ENCODE measurements at regions not wholly inside any gene's neighbourhood (a gene's known extent, or its start where the extent isn't known, plus 50 kb on each side); places are given as distances from the start of the nearest gene placed in this dataset.

DNA sequence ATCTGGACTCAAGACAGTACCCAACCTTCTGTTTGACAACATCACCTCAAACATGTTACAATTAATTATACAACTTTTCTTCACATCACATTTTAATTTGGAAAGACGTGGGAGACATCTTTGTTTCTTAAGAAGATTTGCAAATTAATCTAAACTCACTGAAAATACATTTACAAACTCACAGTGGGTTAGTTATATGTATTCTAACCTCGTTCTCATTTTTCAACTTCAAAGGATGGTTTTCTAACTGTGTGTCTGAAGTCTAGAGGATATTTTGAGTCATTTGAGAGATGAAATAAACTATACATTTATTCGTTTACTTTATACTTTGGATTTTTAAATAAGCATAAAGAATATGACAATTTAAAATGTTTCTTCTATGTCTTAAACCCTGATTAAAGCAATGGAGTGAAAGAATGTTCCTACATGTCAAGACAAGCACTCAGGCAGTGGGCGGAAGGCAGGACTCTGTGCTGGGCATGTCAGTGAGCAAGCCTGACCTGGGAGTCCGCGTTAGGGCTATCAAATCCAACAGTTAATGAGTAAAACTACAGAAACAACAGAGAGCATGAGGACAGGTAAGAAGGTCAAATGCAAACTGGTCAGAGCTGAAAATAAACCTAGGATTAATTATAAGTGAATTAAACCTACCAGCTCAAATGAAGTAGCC, 76.5 kb upstream of the CTTNBP2NL start:
- no peak for TF ChIP-seq RAD21 (IDR thresholded peaks at IDR 0.05; ENCODE audit: low read length)
- TF ChIP-seq POLR2A (IDR thresholded peaks at IDR 0.05; ENCODE audit: low read depth, low read length), result no peak
